ENCODE measurements at regions not wholly inside any gene's neighbourhood (a gene's known extent, or its start where the extent isn't known, plus 50 kb on each side); places are given as distances from the start of the nearest gene placed in this dataset.

DNA sequence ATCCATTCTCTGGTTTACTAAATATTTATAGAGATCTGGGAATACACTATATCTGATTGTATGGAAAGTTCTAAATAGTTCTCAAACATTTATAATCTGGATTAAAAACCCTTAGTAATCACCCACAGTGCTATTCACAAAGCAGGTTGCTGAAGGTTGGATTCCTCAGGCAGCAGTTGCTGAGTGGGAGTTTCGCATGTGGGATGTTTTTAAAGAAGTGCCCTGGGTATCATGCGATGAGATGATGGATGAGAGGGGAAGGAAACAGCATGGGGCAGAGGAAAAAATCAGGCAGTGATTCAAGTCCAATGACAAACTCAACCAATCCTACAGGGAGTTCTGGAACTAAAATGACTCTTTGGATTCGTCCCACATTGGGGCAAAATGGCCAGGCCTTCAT, 85.3 kb upstream of the GALNT2 start:
- TF ChIP-seq, protein P1, sequence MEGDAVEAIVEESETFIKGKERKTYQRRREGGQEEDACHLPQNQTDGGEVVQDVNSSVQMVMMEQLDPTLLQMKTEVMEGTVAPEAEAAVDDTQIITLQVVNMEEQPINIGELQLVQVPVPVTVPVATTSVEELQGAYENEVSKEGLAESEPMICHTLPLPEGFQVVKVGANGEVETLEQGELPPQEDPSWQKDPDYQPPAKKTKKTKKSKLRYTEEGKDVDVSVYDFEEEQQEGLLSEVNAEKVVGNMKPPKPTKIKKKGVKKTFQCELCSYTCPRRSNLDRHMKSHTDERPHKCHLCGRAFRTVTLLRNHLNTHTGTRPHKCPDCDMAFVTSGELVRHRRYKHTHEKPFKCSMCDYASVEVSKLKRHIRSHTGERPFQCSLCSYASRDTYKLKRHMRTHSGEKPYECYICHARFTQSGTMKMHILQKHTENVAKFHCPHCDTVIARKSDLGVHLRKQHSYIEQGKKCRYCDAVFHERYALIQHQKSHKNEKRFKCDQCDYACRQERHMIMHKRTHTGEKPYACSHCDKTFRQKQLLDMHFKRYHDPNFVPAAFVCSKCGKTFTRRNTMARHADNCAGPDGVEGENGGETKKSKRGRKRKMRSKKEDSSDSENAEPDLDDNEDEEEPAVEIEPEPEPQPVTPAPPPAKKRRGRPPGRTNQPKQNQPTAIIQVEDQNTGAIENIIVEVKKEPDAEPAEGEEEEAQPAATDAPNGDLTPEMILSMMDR (conservative IDR thresholded peaks at IDR 0.05; ENCODE audit: low read depth, low read length): no peak
- no peak for TF ChIP-seq EZH2 (IDR thresholded peaks at IDR 0.05; ENCODE audit: low read length, unreplicated experiment)
